Mesenchymal stem cell (in vitro differentiated cells and primary cell): ENCODE measurements at regions not wholly inside any gene's neighbourhood (a gene's known extent, or its start where the extent isn't known, plus 50 kb on each side); places are given as distances from the start of the nearest gene placed in this dataset.

ENCODE experiments used
- DNase-seq: peaks from one replicate; pipeline ENCODE4 v3.0.0-alpha.2; 2013
- H2AFZ ChIP-seq: one replicate; pipeline ENCODE4 v1.6.1; 2013; ENCODE audit warnings: low read depth, mild to moderate bottlenecking, control low read depth, inconsistent platforms, low read length, moderate library complexity
- H2AK5ac ChIP-seq: 2 replicates; pipeline ENCODE4 v1.6.1; 2013; ENCODE audit warnings: low read length, moderate library complexity, mild to moderate bottlenecking, inconsistent platforms; ENCODE audit not compliant: severe bottlenecking
- H2BK120ac ChIP-seq: one replicate; pipeline ENCODE4 v1.6.1; 2013; ENCODE audit warnings: low read depth, mild to moderate bottlenecking, inconsistent platforms, low read length, moderate library complexity
- H2BK12ac ChIP-seq, 2 experiments: one replicate each; pipeline ENCODE4 v1.6.1; 2013; ENCODE audit warnings: inconsistent platforms in 2 of 2, low read length in 2 of 2, mild to moderate bottlenecking in 2 of 2, moderate library complexity in 2 of 2, control low read depth in 1 of 2
- H2BK15ac ChIP-seq: one replicate; pipeline ENCODE4 v1.6.1; 2013; ENCODE audit warnings: mild to moderate bottlenecking, low read depth, inconsistent platforms; ENCODE audit not compliant: poor library complexity, severe bottlenecking
- H2BK5ac ChIP-seq: 2 replicates; pipeline ENCODE4 v1.6.1; 2013; ENCODE audit warnings: low read depth, mild to moderate bottlenecking, low read length, control low read depth, inconsistent platforms; ENCODE audit not compliant: poor library complexity, severe bottlenecking
- H3K14ac ChIP-seq, 2 experiments: one replicate each; pipeline ENCODE4 v1.6.1; 2013; ENCODE audit warnings: inconsistent platforms in 2 of 2, low read length in 2 of 2, control low read depth in 1 of 2, mild to moderate bottlenecking in 1 of 2, moderate library complexity in 1 of 2
- H3K18ac ChIP-seq, 2 experiments: one replicate each; pipeline ENCODE4 v1.6.1; 2013; ENCODE audit warnings: inconsistent platforms in 2 of 2, low read length in 2 of 2, control low read depth in 1 of 2, low read depth in 1 of 2, mild to moderate bottlenecking in 1 of 2
- H3K23ac ChIP-seq, 2 experiments: one replicate each; pipeline ENCODE4 v1.6.1; 2013; ENCODE audit warnings: inconsistent platforms in 2 of 2, low read length in 2 of 2, mild to moderate bottlenecking in 2 of 2, moderate library complexity in 2 of 2, control low read depth in 1 of 2
- H3K27ac ChIP-seq: 2 replicates; pipeline ENCODE4 v1.5.1; 2013; ENCODE audit warnings: mild to moderate bottlenecking, moderate library complexity, low read length, control low read depth, inconsistent platforms; ENCODE audit not compliant: poor library complexity, severe bottlenecking
- H3K27me3 ChIP-seq, 2 experiments: 2 replicates each; pipeline versions ENCODE4 v1.6.1 to v1.7.0; 2013; ENCODE audit warnings: low read length in 2 of 2, mild to moderate bottlenecking in 2 of 2, moderate library complexity in 2 of 2, control low read depth in 1 of 2, inconsistent platforms in 1 of 2; ENCODE audit not compliant: control insufficient read depth in 1 of 2, insufficient read depth in 1 of 2
- H3K36me3 ChIP-seq, 2 experiments: 2 replicates each; pipeline versions ENCODE4 v1.6.1 to v1.7.0; 2013; ENCODE audit warnings: low read length in 2 of 2, control low read depth in 1 of 2, inconsistent platforms in 1 of 2, low read depth in 1 of 2, mild to moderate bottlenecking in 1 of 2; ENCODE audit not compliant: insufficient read depth in 2 of 2, control insufficient read depth in 1 of 2
- H3K4ac ChIP-seq, 2 experiments: one replicate each; pipeline ENCODE4 v1.6.1; 2013; ENCODE audit warnings: inconsistent platforms in 2 of 2, low read length in 2 of 2, mild to moderate bottlenecking in 2 of 2, moderate library complexity in 2 of 2, control low read depth in 1 of 2, low read depth in 1 of 2
- H3K4me1 ChIP-seq: 2 replicates; pipeline ENCODE4 v1.6.1; 2013; ENCODE audit warnings: low read depth, low read length, control low read depth; ENCODE audit not compliant: control insufficient read depth, insufficient read depth
- H3K4me2 ChIP-seq: 2 replicates; pipeline ENCODE4 v1.6.1; 2013; ENCODE audit warnings: low read length, mild to moderate bottlenecking, inconsistent platforms; ENCODE audit not compliant: poor library complexity, severe bottlenecking
- H3K4me3 ChIP-seq, 2 experiments: 2 replicates each; pipeline versions ENCODE4 v1.5.1 to v1.7.0; 2013; ENCODE audit warnings: low read length in 2 of 2, mild to moderate bottlenecking in 2 of 2, control low read depth in 1 of 2, low read depth in 1 of 2; ENCODE audit not compliant: insufficient read depth in 1 of 2
- H3K79me1 ChIP-seq: replicated peaks from 2 replicates; pipeline ENCODE4 v1.6.1; 2013; ENCODE audit warnings: mild to moderate bottlenecking, control low read depth, low read length, inconsistent platforms; ENCODE audit not compliant: poor library complexity, severe bottlenecking
- H3K9ac ChIP-seq: 2 replicates; pipeline ENCODE4 v1.7.0; 2013; ENCODE audit warnings: mild to moderate bottlenecking, low read length, moderate library complexity
- H3K9me3 ChIP-seq: 2 replicates; pipeline ENCODE4 v1.7.0; 2013; ENCODE audit warnings: mild to moderate bottlenecking, low read length; ENCODE audit not compliant: control insufficient read depth
- H4K8ac ChIP-seq: one replicate; pipeline ENCODE4 v1.6.1; 2013; ENCODE audit warnings: inconsistent platforms, mild to moderate bottlenecking, low read length, moderate library complexity
- H4K91ac ChIP-seq: one replicate; pipeline ENCODE4 v1.6.1; 2013; ENCODE audit warnings: mild to moderate bottlenecking, low read length, inconsistent platforms
- WGBS: methylation state at CpG from one replicate; pipeline ENCODE4 v1.1.7; 2013; ENCODE audit warnings: mixed read lengths; 5-methylcytosine and 5-hydroxymethylcytosine counted together

DNA sequence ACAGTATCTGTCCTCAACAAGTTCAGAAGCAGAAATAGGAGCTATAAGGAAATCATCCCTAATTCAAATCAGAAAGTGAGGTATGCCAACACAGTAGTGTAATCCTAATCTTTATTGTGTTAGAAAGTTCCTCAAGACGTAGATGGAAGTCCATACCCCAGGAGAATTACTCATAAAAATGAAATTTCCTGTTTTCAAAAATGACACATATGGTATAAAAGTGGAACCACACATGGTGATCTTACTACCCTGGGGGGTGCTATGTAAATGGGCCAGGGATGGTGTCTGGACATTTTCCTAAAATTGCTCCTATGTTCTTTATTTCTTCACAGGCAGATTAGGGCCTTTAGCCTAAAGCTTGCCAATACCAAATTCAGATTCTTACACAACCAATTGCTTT lies 204.1 kb downstream of the ARRDC4 start:
- WGBS, result no CpG with 5 or more reads among the region's 1 CpG
- H3K23ac ChIP-seq, result no peak overlapping the region
- no peak overlapping the region for H3K4me2 ChIP-seq
- no peak overlapping the region for H2BK15ac ChIP-seq
- no peak overlapping the region for H3K18ac ChIP-seq
- H2BK12ac ChIP-seq, result no peak overlapping the region
- no peak overlapping the region for H3K27ac ChIP-seq
- H3K9me3 ChIP-seq, result no peaks in the 10 kb centered on the region
- H4K91ac ChIP-seq, result no peak overlapping the region
- H3K4ac ChIP-seq, result no peak overlapping the region
- H3K36me3 ChIP-seq, result no peaks in the 10 kb centered on the region
- H3K4me1 ChIP-seq, result no peaks in the 10 kb centered on the region
- DNase-seq, result no peak
- no peak overlapping the region for H2AK5ac ChIP-seq
- H3K27me3 ChIP-seq, result no peaks in the 10 kb centered on the region
- no peak overlapping the region for H3K4me3 ChIP-seq
- no peak overlapping the region for H2BK5ac ChIP-seq
- H4K8ac ChIP-seq, result no peak overlapping the region
- H3K14ac ChIP-seq, result no peak overlapping the region
- H3K9ac ChIP-seq, result no peak overlapping the region
- H3K79me1 ChIP-seq, result no peaks in the 10 kb centered on the region
- H2BK120ac ChIP-seq, result no peak overlapping the region
- H2AFZ ChIP-seq, result no peak overlapping the region

DNA sequence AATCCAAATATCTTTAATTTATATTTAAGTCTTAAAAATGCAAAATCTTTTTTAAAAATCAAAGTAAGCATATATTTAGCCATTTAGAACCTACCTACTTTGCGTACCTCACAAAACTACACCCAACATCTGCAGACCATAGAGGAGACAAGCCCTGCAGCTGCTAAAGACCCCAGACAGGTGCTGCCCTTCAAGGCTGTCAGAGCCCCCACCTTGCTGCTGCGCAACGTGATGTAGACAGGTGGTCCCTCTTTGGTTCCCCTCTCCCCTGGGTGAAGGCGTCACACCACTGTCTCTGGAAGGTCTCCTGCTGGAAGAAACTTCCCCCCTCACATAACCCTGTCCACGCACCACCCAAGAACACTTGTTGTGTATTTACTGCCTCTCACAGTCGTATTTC lies 204.5 kb downstream of the ARRDC4 start:
- H2BK120ac ChIP-seq, result no peak overlapping the region
- no peak overlapping the region for H4K91ac ChIP-seq
- no peak overlapping the region for H3K23ac ChIP-seq
- H3K9me3 ChIP-seq, result no peaks in the 10 kb centered on the region
- no peak overlapping the region for H2BK5ac ChIP-seq
- no peak overlapping the region for H3K18ac ChIP-seq
- no peak overlapping the region for H4K8ac ChIP-seq
- WGBS, result 63% methylated on average over 6 of the region's 6 CpGs
- no peak overlapping the region for H3K4me2 ChIP-seq
- no peak overlapping the region for H2BK15ac ChIP-seq
- H3K9ac ChIP-seq, result no peak overlapping the region
- no peak for DNase-seq
- H3K27me3 ChIP-seq, result no peaks in the 10 kb centered on the region
- H3K79me1 ChIP-seq, result no peaks in the 10 kb centered on the region
- no peak overlapping the region for H3K4me3 ChIP-seq
- no peak overlapping the region for H3K14ac ChIP-seq
- H3K4me1 ChIP-seq, result no peaks in the 10 kb centered on the region
- H3K27ac ChIP-seq, result no peak overlapping the region
- no peak overlapping the region for H2AFZ ChIP-seq
- no peak overlapping the region for H2AK5ac ChIP-seq
- H3K36me3 ChIP-seq, result no peaks in the 10 kb centered on the region
- H2BK12ac ChIP-seq, result no peak overlapping the region
- H3K4ac ChIP-seq, result no peak overlapping the region

DNA sequence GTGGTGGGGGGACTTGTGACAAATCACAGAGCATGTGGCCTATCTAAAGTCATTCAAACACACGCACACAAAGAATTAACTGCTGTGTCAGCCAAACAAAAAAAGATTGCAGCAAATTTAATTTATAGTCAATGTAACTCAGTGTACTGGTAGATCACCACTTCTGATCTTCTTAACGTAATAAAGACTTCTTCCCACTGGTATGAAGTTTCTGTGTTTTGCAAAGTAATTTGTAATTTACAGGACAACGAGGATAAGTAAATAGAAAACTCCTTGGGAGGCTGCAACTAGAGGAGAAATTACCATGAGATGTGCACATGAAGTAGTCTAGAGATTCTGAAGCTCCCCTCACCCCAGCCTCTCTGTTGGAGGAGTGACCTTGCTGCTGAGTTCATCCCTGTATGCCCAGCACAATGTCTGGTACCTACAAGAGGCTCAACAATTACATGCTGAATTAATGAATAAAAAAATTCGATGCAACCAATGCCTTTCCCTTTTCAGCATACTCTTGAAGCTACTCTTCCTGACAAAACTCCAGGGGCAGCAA lies 207.3 kb downstream of the ARRDC4 start:
- H2AFZ ChIP-seq, result no peak overlapping the region
- 36% methylated on average over 2 of the region's 4 CpGs for WGBS
- no peak overlapping the region for H3K27ac ChIP-seq
- DNase-seq, result no peak
- no peak overlapping the region for H3K18ac ChIP-seq
- H3K23ac ChIP-seq, result no peak overlapping the region
- no peaks in the 10 kb centered on the region for H3K79me1 ChIP-seq
- H3K14ac ChIP-seq, result no peak overlapping the region
- H3K4me1 ChIP-seq, result no peaks in the 10 kb centered on the region
- H3K4ac ChIP-seq, result no peak overlapping the region
- no peak overlapping the region for H2BK5ac ChIP-seq
- H3K9me3 ChIP-seq, result no peaks in the 10 kb centered on the region
- no peak overlapping the region for H2AK5ac ChIP-seq
- no peaks in the 10 kb centered on the region for H3K27me3 ChIP-seq
- H3K4me3 ChIP-seq, result no peak overlapping the region
- H2BK15ac ChIP-seq, result no peak overlapping the region
- no peak overlapping the region for H4K91ac ChIP-seq
- no peaks in the 10 kb centered on the region for H3K36me3 ChIP-seq
- H3K4me2 ChIP-seq, result no peak overlapping the region
- no peak overlapping the region for H3K9ac ChIP-seq
- no peak overlapping the region for H2BK12ac ChIP-seq
- no peak overlapping the region for H2BK120ac ChIP-seq
- no peak overlapping the region for H4K8ac ChIP-seq

DNA sequence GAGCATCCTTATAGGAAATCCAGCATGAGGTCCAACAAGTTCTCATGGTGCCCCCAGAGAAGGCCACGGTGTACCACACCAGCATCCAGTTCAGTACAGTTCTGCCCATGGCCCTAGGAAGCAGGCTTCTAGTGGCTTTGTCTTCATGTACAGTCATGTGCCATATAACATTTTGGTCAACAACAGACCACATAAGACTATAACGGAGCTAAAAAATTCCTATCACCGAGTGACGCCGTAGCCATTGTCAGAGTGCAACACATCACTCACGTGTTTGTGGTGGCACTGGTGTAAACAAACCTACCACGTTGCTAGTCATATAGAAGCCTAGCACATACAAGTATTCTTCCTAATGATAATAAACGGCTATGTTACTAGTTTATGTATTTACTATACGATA lies 209.0 kb downstream of the ARRDC4 start:
- peaks cover 0 to 3% of the 10 kb centered on the region in 2 experiments for H3K27me3 ChIP-seq
- no peak overlapping the region for H3K14ac ChIP-seq
- H2BK15ac ChIP-seq, result no peak overlapping the region
- H3K23ac ChIP-seq, result no peak overlapping the region
- no peak overlapping the region for H3K27ac ChIP-seq
- no peak overlapping the region for H4K91ac ChIP-seq
- no peaks in the 10 kb centered on the region for H3K9me3 ChIP-seq
- H3K18ac ChIP-seq, result no peak overlapping the region
- H3K4me3 ChIP-seq, result no peak overlapping the region
- H2AK5ac ChIP-seq, result no peak overlapping the region
- H2BK5ac ChIP-seq, result no peak overlapping the region
- no peak overlapping the region for H4K8ac ChIP-seq
- H3K4ac ChIP-seq, result no peak overlapping the region
- 84% methylated on average over 6 of the region's 9 CpGs for WGBS
- H3K79me1 ChIP-seq, result no peaks in the 10 kb centered on the region
- no peaks in the 10 kb centered on the region for H3K36me3 ChIP-seq
- no peak for DNase-seq
- no peaks in the 10 kb centered on the region for H3K4me1 ChIP-seq
- no peak overlapping the region for H2AFZ ChIP-seq
- H3K4me2 ChIP-seq, result no peak overlapping the region
- no peak overlapping the region for H2BK120ac ChIP-seq
- H3K9ac ChIP-seq, result no peak overlapping the region
- H2BK12ac ChIP-seq, result no peak overlapping the region
